ENCODE measurements at regions not wholly inside any gene's neighbourhood (a gene's known extent, or its start where the extent isn't known, plus 50 kb on each side); places are given as distances from the start of the nearest gene placed in this dataset.

DNA sequence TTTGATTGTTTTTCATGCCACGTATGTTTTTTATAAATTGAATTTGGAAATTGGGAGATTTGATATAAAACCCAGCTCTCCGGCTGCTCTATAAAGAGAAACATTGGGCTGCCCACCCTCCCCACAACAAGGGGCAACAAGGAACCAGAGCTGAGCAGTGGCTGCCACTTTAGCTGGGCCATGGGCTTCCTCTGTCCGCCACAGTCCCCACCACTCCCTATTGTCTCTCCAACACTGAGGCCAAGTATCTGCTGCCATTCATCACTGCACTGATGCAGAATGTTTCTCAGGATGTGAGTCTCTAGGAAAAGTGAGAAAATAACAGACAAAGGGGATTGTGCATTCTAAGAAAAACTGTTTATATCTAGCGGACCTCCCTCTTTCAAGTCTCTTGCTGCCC is 106.8 kb downstream of the LITAF start:
- TF ChIP-seq, protein P1, sequence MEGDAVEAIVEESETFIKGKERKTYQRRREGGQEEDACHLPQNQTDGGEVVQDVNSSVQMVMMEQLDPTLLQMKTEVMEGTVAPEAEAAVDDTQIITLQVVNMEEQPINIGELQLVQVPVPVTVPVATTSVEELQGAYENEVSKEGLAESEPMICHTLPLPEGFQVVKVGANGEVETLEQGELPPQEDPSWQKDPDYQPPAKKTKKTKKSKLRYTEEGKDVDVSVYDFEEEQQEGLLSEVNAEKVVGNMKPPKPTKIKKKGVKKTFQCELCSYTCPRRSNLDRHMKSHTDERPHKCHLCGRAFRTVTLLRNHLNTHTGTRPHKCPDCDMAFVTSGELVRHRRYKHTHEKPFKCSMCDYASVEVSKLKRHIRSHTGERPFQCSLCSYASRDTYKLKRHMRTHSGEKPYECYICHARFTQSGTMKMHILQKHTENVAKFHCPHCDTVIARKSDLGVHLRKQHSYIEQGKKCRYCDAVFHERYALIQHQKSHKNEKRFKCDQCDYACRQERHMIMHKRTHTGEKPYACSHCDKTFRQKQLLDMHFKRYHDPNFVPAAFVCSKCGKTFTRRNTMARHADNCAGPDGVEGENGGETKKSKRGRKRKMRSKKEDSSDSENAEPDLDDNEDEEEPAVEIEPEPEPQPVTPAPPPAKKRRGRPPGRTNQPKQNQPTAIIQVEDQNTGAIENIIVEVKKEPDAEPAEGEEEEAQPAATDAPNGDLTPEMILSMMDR (IDR thresholded peaks at IDR 0.05; ENCODE audit: low read depth, low read length, missing input control) = no peak
- TF ChIP-seq, protein P2, sequence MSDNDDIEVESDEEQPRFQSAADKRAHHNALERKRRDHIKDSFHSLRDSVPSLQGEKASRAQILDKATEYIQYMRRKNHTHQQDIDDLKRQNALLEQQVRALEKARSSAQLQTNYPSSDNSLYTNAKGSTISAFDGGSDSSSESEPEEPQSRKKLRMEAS (IDR thresholded peaks at IDR 0.05) = no peak
- TF ChIP-seq TAF1 (conservative IDR thresholded peaks at IDR 0.05) = no peak

Data from liver (tissue), 3 donors.